ENCODE measurements at regions not wholly inside any gene's neighbourhood (a gene's known extent, or its start where the extent isn't known, plus 50 kb on each side); places are given as distances from the start of the nearest gene placed in this dataset.

GRCh38 chr16:60331168-60331567 is 1597.1 kb upstream of the GOT2 start:
- Mint-ChIP-seq H3K36me3 (ENCODE audit: low read depth) (peaks cover 2% of the 10 kb centered on the region; the same call in 1 of the 3 replicates), H3K27me3 (ENCODE audit: insufficient read depth, low read depth, poor library complexity) (no peaks in the 10 kb centered on the region), H3K27ac (no peak overlapping the region), H3K9me3 (peaks cover 7% of the 10 kb centered on the region; the same call in 2 of the 3 replicates), H3K4me3 (no peak overlapping the region), H3K4me1 (no peaks in the 10 kb centered on the region)
- Histone ChIP-seq H3K27ac (ENCODE audit: low read depth) (no peak overlapping the region), H3K4me2 (no peak overlapping the region), H3K4me3 (no peak overlapping the region), H2AFZ (no peak overlapping the region), H4K20me1 (replicated peaks; ENCODE audit: insufficient read depth) (no peaks in the 10 kb centered on the region), H3K4me1 (ENCODE audit: insufficient read depth) (no peaks in the 10 kb centered on the region), H3K27me3 (ENCODE audit: insufficient read depth) (no peaks in the 10 kb centered on the region), H3K9me2 (ENCODE audit: insufficient read depth) (no peaks in the 10 kb centered on the region), H3F3A (replicated peaks; ENCODE audit: low read depth) (no peaks in the 10 kb centered on the region), H3K36me3 (ENCODE audit: insufficient read depth) (no peaks in the 10 kb centered on the region), H3K79me2 (replicated peaks; ENCODE audit: insufficient read depth) (no peaks in the 10 kb centered on the region)
- no peak for DNase-seq (ENCODE audit: low spot score)
- ATAC-seq = no peak
- TF ChIP-seq ZNF114 (CRISPR knock-in tag; IDR thresholded peaks at IDR 0.05) (no peak), POLR2AphosphoS5 (IDR thresholded peaks at IDR 0.05; ENCODE audit: low read depth) (no peak), NANOG (IDR thresholded peaks at IDR 0.05; ENCODE audit: borderline replicate concordance) (no peak), EZH2 (IDR thresholded peaks at IDR 0.05; ENCODE audit: low read depth, unreplicated experiment) (no peak), JUNB (IDR thresholded peaks at IDR 0.05; ENCODE audit: unreplicated experiment) (no peak), REST (IDR thresholded peaks at IDR 0.05; ENCODE audit: unreplicated experiment) (no peak), STAT1 (IDR thresholded peaks at IDR 0.05; ENCODE audit: unreplicated experiment) (no peak), ETS1 (IDR thresholded peaks at IDR 0.05) (no peak), EZH2phosphoT487 (IDR thresholded peaks at IDR 0.05; ENCODE audit: unreplicated experiment) (no peak), CTCF (conservative IDR thresholded peaks at IDR 0.05; ENCODE audit: low read depth in 2 of 2) (no peak), CREB1 (CRISPR knock-in tag; IDR thresholded peaks at IDR 0.05; ENCODE audit: low read depth) (no peak), ZNF462 (CRISPR knock-in tag; IDR thresholded peaks at IDR 0.05) (no peak), ZNF331 (CRISPR knock-in tag; IDR thresholded peaks at IDR 0.05; ENCODE audit: low read depth) (no peak)
